CD4-positive, alpha-beta T cell treated with Interleukin-2 at 100 ng/mL for 4 hours (primary cell): ENCODE measurements at regions not wholly inside any gene's neighbourhood (a gene's known extent, or its start where the extent isn't known, plus 50 kb on each side); places are given as distances from the start of the nearest gene placed in this dataset.
"Not testable (repeated sequence)": the region's sequence is repeated elsewhere in the genome, so short reads cannot be mapped to it uniquely, and the experiment has no call there.

Experiments
- DNase-seq: peaks from one replicate; pipeline ENCODE4 v3.0.0-alpha.2; 2020; ENCODE audit warnings: low spot score

- DNase-seq = no peak
These were observed 898.2 kb upstream of the GOT2 start for GRCh38 chr16:59632276-59632855.

GRCh38 chr16:59624381-59624780 lies 890.3 kb upstream of the GOT2 start:
- not testable (repeated sequence) for DNase-seq

GRCh38 chr16:59614466-59615240 lies 880.5 kb upstream of the GOT2 start:
- DNase-seq = no peak

GRCh38 chr16:59612910-59613620 lies 878.9 kb upstream of the GOT2 start:
- not testable (repeated sequence) for DNase-seq

- DNase-seq = no peak
These were observed 878.0 kb upstream of the GOT2 start for GRCh38 chr16:59612094-59612493.

GRCh38 chr16:59611556-59611955 lies 877.4 kb upstream of the GOT2 start:
- DNase-seq = no peak

GRCh38 chr16:59605706-59606105 lies 871.6 kb upstream of the GOT2 start:
- no peak for DNase-seq

- no peak for DNase-seq
These were observed 870.2 kb upstream of the GOT2 start for GRCh38 chr16:59604354-59604753.

GRCh38 chr16:59601452-59601851 lies 867.3 kb upstream of the GOT2 start:
- no peak for DNase-seq

GRCh38 chr16:59597269-59597668 lies 863.2 kb upstream of the GOT2 start:
- DNase-seq = no peak

GRCh38 chr16:59596693-59597092 lies 862.6 kb upstream of the GOT2 start:
- DNase-seq = no peak

GRCh38 chr16:59593194-59593661 lies 859.1 kb upstream of the GOT2 start:
- no peak for DNase-seq

- no peak for DNase-seq
These were observed 857.4 kb upstream of the GOT2 start for GRCh38 chr16:59591480-59591879.

- DNase-seq = no peak
These were observed 856.7 kb upstream of the GOT2 start for GRCh38 chr16:59590845-59591244.

- DNase-seq = no peak
These were observed 852.2 kb upstream of the GOT2 start for GRCh38 chr16:59586331-59586730.

- no peak for DNase-seq
These were observed 840.2 kb upstream of the GOT2 start for GRCh38 chr16:59574296-59574695.

- DNase-seq = no peak
These were observed 839.6 kb upstream of the GOT2 start for GRCh38 chr16:59573528-59574271.

- DNase-seq = no peak
These were observed 833.4 kb upstream of the GOT2 start for GRCh38 chr16:59567496-59567895.

GRCh38 chr16:59566446-59566845 lies 832.3 kb upstream of the GOT2 start:
- DNase-seq = no peak

GRCh38 chr16:59558679-59559078 lies 824.6 kb upstream of the GOT2 start:
- no peak for DNase-seq

GRCh38 chr16:59552164-59552563 lies 818.0 kb upstream of the GOT2 start:
- DNase-seq = no peak

GRCh38 chr16:59545721-59546120 lies 811.6 kb upstream of the GOT2 start:
- DNase-seq = no peak
